ENCODE measurements at regions not wholly inside any gene's neighbourhood (a gene's known extent, or its start where the extent isn't known, plus 50 kb on each side); places are given as distances from the start of the nearest gene placed in this dataset.

GRCh38 chr10:44032216-44032615 lies 352.7 kb downstream of the CXCL12 start:
- no peaks in the 10 kb centered on the region for H3K79me1 ChIP-seq (ENCODE audit: low read depth, low read length)
- ChIA-PET POLR2A (ENCODE audit: partially characterized antibody) (no interaction called here), CTCF (ENCODE audit: partially characterized antibody) (no interaction called here)
- no peak overlapping the region for H3K18ac ChIP-seq (ENCODE audit: extremely low read depth, low read length)
- H4K20me1 ChIP-seq (replicated peaks in 1 of 2; ENCODE audit: control insufficient read depth in 1 of 2, insufficient read depth in 2 of 2, low read length in 2 of 2): no peaks in the 10 kb centered on the region
- H3K4me1 ChIP-seq (replicated peaks in 1 of 4; ENCODE audit: control insufficient read depth in 3 of 4, insufficient read depth in 4 of 4, low read length in 3 of 4): no peaks in the 10 kb centered on the region
- FAIRE-seq: no peak
- no peak overlapping the region for H3K4ac ChIP-seq (replicated peaks; ENCODE audit: insufficient read length, low read depth, low read length)
- no peak overlapping the region for H3K23ac ChIP-seq (ENCODE audit: insufficient read length)
- H3K36me3 ChIP-seq (ENCODE audit: control insufficient read depth in 2 of 4, insufficient read depth in 4 of 4, low read length in 3 of 4): no peaks in the 10 kb centered on the region
- H2BK5ac ChIP-seq (ENCODE audit: low read depth, low read length): no peak overlapping the region
- no peak overlapping the region for H4K91ac ChIP-seq (replicated peaks; ENCODE audit: insufficient read length, low read length)
- no peak overlapping the region for H4K5ac ChIP-seq (ENCODE audit: insufficient read length, low read depth, low read length)
- no peaks in the 10 kb centered on the region for H3K23me2 ChIP-seq (ENCODE audit: low read depth, low read length)
- H2AK5ac ChIP-seq (ENCODE audit: low read depth, low read length): no peak overlapping the region
- no peak overlapping the region for H3K14ac ChIP-seq (ENCODE audit: insufficient read length)
- DNase-seq (ENCODE audit: low read depth in 1 of 2, low spot score in 2 of 2): no peak
- H3K27ac ChIP-seq (ENCODE audit: low read depth, low read length): no peak overlapping the region
- no peak overlapping the region for H3K9ac ChIP-seq (replicated peaks in 1 of 4; ENCODE audit: extremely low read depth in 1 of 4, low read depth in 3 of 4, low read length in 3 of 4)
- no peak overlapping the region for H3K4me2 ChIP-seq (ENCODE audit: insufficient read depth in 1 of 2, low read depth in 2 of 2, low read length in 2 of 2)
- no peak overlapping the region for H2BK12ac ChIP-seq (ENCODE audit: low read depth, low read length)
- H2AFZ ChIP-seq (ENCODE audit: low read length): no peak overlapping the region
- H2BK120ac ChIP-seq (replicated peaks; ENCODE audit: low read depth, low read length): no peak overlapping the region
- H3K27me3 ChIP-seq (replicated peaks in 1 of 4; ENCODE audit: control insufficient read depth in 3 of 4, extremely low read depth in 1 of 4, insufficient read depth in 3 of 4, low read length in 3 of 4): no peaks in the 10 kb centered on the region
- no peak overlapping the region for H3K4me3 ChIP-seq (ENCODE audit: extremely low read depth in 1 of 4, insufficient read depth in 2 of 4, low read depth in 3 of 4, low read length in 4 of 4)
- no peaks in the 10 kb centered on the region for H3K79me2 ChIP-seq (ENCODE audit: control insufficient read depth in 1 of 2, insufficient read depth in 2 of 2, low read length in 2 of 2)
- no peak for TF ChIP-seq FOSL1 (IDR thresholded peaks at IDR 0.05; ENCODE audit: insufficient read depth, low read depth, low read length)
- no peak for TF ChIP-seq CBX8 (IDR thresholded peaks at IDR 0.05; ENCODE audit: borderline replicate concordance, low read depth, low read length)
- no peak for TF ChIP-seq EP300 (IDR thresholded peaks at IDR 0.05; ENCODE audit: borderline replicate concordance in 1 of 2, low read depth in 2 of 2, low read length in 2 of 2)
- no peak for TF ChIP-seq JUN (IDR thresholded peaks at IDR 0.05; ENCODE audit: low read depth, low read length)
- TF ChIP-seq EZH2 (IDR thresholded peaks at IDR 0.05; ENCODE audit: low read depth, low read length, severe bottlenecking): no peak
- H3K56ac ChIP-seq (replicated peaks; ENCODE audit: insufficient read length, low read depth, low read length): no peak overlapping the region
- H4K8ac ChIP-seq (ENCODE audit: extremely low read depth, insufficient read depth, low read length): no peak overlapping the region
- 96% methylated on average over 1 of the region's 1 CpG; no CpG with 5 or more reads in 1 of the 2 experiments for WGBS, 2 experiments (ENCODE audit: extremely low coverage in 1 of 2, insufficient coverage in 1 of 2, insufficient read length in 1 of 2, insufficient replicate concordance in 2 of 2, low coverage in 1 of 2, low lambda C conversion rate in 2 of 2, missing lambda C conversion rate in 1 of 2)
- H2BK15ac ChIP-seq (ENCODE audit: low read length): no peak overlapping the region
- H2BK20ac ChIP-seq (ENCODE audit: low read length): no peak overlapping the region
- H3K9me3 ChIP-seq (ENCODE audit: insufficient read depth in 2 of 2, low read depth in 1 of 2, low read length in 1 of 2): no peaks in the 10 kb centered on the region

Data from H1 (cell line).